Esophagus squamous epithelium (tissue), 4 donors: ENCODE measurements at regions not wholly inside any gene's neighbourhood (a gene's known extent, or its start where the extent isn't known, plus 50 kb on each side); places are given as distances from the start of the nearest gene placed in this dataset.

Experiments used
- CTCF ChIP-seq, 6 experiments: fragments of 450-650 bp in 4 of 6; fragments of 200-600 bp in 2 of 6; sonication (generic) in 2 of 6; IDR thresholded peaks; one replicate each; pipeline ENCODE4 v1.5.1; 2016 to 2019; ENCODE audit warnings: antibody characterized with exemption in 6 of 6, mild to moderate bottlenecking in 4 of 6, moderate library complexity in 4 of 6
- POLR2A ChIP-seq, 4 donors: fragments of 450-650 bp; IDR thresholded peaks; one replicate each; pipeline ENCODE4 v1.6.1; 2017; ENCODE audit warnings: antibody characterized with exemption in 4 of 4, mild to moderate bottlenecking in 4 of 4, moderate library complexity in 3 of 4

GRCh38 chr6:87791029-87791428 lies 89.0 kb upstream of the AKIRIN2 start:
- TF ChIP-seq CTCF (IDR thresholded peaks at IDR 0.05) (no peak), POLR2A (IDR thresholded peaks at IDR 0.05) (no peak)
